Keratinocyte (primary cell): ENCODE measurements at regions not wholly inside any gene's neighbourhood (a gene's known extent, or its start where the extent isn't known, plus 50 kb on each side); places are given as distances from the start of the nearest gene placed in this dataset.

Source experiments
- CTCF ChIP-seq, 3 experiments: IDR thresholded peaks in 1 of 3; conservative IDR thresholded peaks in 1 of 3; optimal IDR thresholded peaks in 1 of 3; 2 replicates in 2 of 3; 3 replicates in 1 of 3; pipeline versions ENCODE3 to v1.5.1; 2011; ENCODE audit warnings: low read length in 3 of 3, mild to moderate bottlenecking in 3 of 3, moderate library complexity in 2 of 3, control low read depth in 1 of 3, inconsistent platforms in 1 of 3; ENCODE audit not compliant: insufficient read depth in 2 of 3; ENCODE audit errors: extremely low read depth in 1 of 3
- EZH2 ChIP-seq: IDR thresholded peaks from one replicate; pipeline ENCODE4 v1.6.1; 2012; ENCODE audit warnings: inconsistent platforms, mild to moderate bottlenecking, low read length, moderate library complexity

GRCh38 chr3:127486321-127486944 lies 104.1 kb downstream of the TPRA1 start:
- no peak for TF ChIP-seq CTCF (optimal IDR thresholded peaks at IDR 0.05 in 1 of 3, IDR thresholded peaks at IDR 0.05 in 1 of 3, conservative IDR thresholded peaks at IDR 0.05 in 1 of 3; ENCODE audit: extremely low read depth in 1 of 3, insufficient read depth in 2 of 3, low read length in 3 of 3)
- no peak for TF ChIP-seq EZH2
